HG03442 (cell line): ENCODE measurements at regions not wholly inside any gene's neighbourhood (a gene's known extent, or its start where the extent isn't known, plus 50 kb on each side); places are given as distances from the start of the nearest gene placed in this dataset.

Source experiments
- ATAC-seq: cut with Tn5 transposase; IDR thresholded peaks from one replicate; pipeline ENCODE4 v1.9.1; 2021; ENCODE audit warnings: mild to moderate bottlenecking, moderate library complexity; ENCODE audit not compliant: unreplicated experiment

DNA sequence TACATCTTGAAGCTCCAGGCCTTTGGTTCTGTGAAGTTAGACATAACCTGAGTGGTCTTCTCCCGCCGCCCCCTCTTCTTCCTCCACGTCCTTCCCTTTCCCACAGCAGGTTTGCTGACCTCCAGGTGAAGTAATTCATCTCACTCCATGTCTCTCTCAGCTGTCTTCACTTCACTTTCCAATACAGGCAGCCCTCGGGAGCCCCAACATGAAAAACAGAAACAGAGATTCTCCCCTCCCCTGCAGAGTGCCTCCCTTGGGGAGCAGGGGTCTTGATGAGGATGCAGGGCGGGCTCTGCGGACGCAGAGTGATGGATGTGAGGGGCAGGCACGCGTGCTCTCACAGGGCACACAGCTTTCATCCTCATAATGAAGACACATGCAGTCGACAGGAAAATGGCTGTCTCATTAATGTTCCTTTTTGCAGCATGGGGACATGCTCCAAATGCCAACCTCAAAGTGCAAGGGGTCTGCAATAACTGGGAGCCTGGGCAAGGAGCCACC lies 95.6 kb downstream of the GPAM start:
- ATAC-seq: no peak

DNA sequence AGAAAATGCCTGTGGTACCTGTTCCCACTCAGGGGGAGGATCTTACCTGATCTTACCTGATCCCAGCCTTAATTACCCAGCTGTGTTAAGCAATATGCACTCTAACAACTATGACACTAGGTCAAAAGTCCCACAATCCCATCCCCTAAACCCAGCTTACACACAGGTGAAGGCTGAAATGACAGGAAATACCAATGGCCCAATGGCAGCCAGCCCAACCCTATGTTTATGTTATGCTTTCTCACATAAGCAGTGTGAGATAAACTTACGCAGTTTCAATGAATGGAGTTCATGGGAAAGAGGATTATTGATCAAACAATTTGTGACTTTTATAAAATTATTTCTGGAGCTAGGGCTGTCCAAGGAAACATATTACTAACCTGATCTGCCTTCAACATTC lies 91.9 kb downstream of the GPAM start:
- ATAC-seq: no peak

GRCh38 chr10:112092519-112092918 lies 91.0 kb downstream of the GPAM start:
- ATAC-seq: no peak

GRCh38 chr10:112094984-112095383 lies 88.6 kb downstream of the GPAM start:
- no peak for ATAC-seq

DNA sequence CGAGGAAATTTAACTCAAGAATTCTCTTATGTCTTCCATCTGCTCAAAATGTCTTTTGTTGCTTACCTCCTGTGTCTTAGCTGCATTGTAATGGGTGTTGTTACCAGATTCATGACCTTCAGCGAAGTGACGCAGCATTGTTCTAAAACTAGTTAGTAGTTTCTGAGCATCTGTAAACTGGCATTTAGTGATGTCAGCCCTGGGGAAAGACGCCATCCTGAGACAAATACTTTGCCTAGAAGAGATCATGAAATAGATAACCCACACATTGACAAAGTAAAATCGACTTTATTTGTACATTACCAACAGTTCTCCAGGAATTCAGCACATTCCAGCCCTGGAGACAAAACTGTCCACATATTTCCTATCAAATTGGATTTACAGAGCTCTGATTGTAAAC lies 87.8 kb downstream of the GPAM start:
- ATAC-seq: no peak

DNA sequence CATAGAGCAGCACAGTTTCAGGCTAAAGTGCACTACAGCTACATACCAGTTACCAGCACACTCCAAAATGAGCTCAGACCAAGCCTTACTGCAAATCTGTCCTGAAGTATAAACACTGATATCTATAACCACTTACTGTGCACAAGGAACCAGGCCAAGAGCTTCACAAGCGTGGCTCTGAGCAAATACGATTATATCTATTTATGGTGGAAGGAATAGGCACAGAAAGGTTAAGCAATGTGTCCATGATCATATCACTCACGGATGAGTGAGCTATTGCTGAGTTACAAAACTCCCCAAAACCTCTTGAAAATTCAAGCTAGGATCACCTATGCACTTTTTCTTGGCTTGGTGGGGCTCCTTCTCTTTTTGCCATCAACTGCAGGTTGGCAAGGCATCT lies 84.9 kb downstream of the GPAM start:
- ATAC-seq: no peak
